SIG-M5 treated with dmso at 0.1 percent for 504 hours (cell line): ENCODE measurements at regions not wholly inside any gene's neighbourhood (a gene's known extent, or its start where the extent isn't known, plus 50 kb on each side); places are given as distances from the start of the nearest gene placed in this dataset.
A peak's percentile ranks its signal among the peaks of the same experiment; 100 is the strongest.

Experiments used
- DNase-seq: peaks from one replicate; lab custom pipeline; 2025; ENCODE audit not compliant: unreplicated experiment; lab: John Stamatoyannopoulos, UW

- DNase-seq = no peak
Observed at GRCh38 chr4:144463236-144463635, 182.7 kb upstream of the HHIP start.

GRCh38 chr4:144463896-144464295 is 182.1 kb upstream of the HHIP start:
- DNase-seq = no peak

GRCh38 chr4:144465546-144465945 is 180.4 kb upstream of the HHIP start:
- no peak for DNase-seq

GRCh38 chr4:144480068-144480467 is 165.9 kb upstream of the HHIP start:
- DNase-seq = no peak

- DNase-seq = no peak
Observed at GRCh38 chr4:144489831-144490230, 156.1 kb upstream of the HHIP start.

- DNase-seq = no peak
Observed at GRCh38 chr4:144494280-144494679, 151.7 kb upstream of the HHIP start.

GRCh38 chr4:144495944-144496343 is 150.0 kb upstream of the HHIP start:
- no peak for DNase-seq

- no peak for DNase-seq
Observed at GRCh38 chr4:144499777-144500176, 146.2 kb upstream of the HHIP start.

- no peak for DNase-seq
Observed at GRCh38 chr4:144501231-144501780, 144.7 kb upstream of the HHIP start.

- DNase-seq = no peak
Observed at GRCh38 chr4:144504883-144505282, 141.1 kb upstream of the HHIP start.

- DNase-seq = no peak
Observed at GRCh38 chr4:144507311-144508101, 138.4 kb upstream of the HHIP start.

- DNase-seq = no peak
Observed at GRCh38 chr4:144509088-144510015, 136.6 kb upstream of the HHIP start.

- DNase-seq = no peak
Observed at GRCh38 chr4:144514736-144515135, 131.2 kb upstream of the HHIP start.

- DNase-seq = no peak
Observed at GRCh38 chr4:144518181-144518895, 127.6 kb upstream of the HHIP start.

- DNase-seq = no peak
Observed at GRCh38 chr4:144531841-144532240, 114.1 kb upstream of the HHIP start.

GRCh38 chr4:144547678-144548298 is 98.2 kb upstream of the HHIP start:
- DNase-seq = peak; percentile 12

- DNase-seq = no peak
Observed at GRCh38 chr4:144556636-144557035, 89.3 kb upstream of the HHIP start.

GRCh38 chr4:144557404-144557803 is 88.6 kb upstream of the HHIP start:
- no peak for DNase-seq

- no peak for DNase-seq
Observed at GRCh38 chr4:144562019-144562705, 83.8 kb upstream of the HHIP start.

- no peak for DNase-seq
Observed at GRCh38 chr4:144564358-144564757, 81.6 kb upstream of the HHIP start.
